ENCODE measurements at regions not wholly inside any gene's neighbourhood (a gene's known extent, or its start where the extent isn't known, plus 50 kb on each side); places are given as distances from the start of the nearest gene placed in this dataset.

DNA sequence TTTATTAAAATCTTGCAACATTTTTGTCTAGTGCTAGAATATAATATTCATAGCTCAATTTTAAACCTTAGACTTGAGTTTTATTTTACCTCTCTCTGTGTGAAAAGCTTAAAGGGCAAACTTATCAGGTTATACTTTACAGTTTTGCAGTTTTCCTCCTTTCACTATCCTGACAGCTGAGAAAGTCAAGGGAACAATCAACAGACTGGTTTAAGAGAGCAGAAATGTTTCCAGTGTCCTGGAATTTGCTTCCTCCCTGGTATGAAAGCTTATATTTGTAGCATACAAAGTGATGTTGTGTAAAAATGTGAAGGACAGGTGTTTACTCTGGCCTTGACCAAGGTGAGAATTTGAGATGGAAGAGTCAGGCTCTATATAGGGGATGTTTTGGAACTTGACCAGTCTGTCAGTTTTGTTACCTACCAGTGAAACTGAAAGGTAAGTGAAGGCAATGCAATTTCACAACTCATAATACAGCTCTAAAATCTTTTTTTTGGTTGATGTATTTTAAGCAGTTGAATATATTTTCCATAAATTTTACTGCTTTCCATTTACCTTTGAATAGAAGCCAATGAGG is 64.6 kb downstream of the FHIP1A start:
- H3K27me3 Mint-ChIP-seq (ENCODE audit: insufficient read depth, unreplicated experiment): no peaks in the 10 kb centered on the region
- POLR2A ChIA-PET: interaction anchor here (0.7 to 1.5 kb wide), 5 partner anchors 10 to 454 kb away, joined by 3 to 8 read pairs (median 3); no protein-coding TSS in a partner anchor

DNA sequence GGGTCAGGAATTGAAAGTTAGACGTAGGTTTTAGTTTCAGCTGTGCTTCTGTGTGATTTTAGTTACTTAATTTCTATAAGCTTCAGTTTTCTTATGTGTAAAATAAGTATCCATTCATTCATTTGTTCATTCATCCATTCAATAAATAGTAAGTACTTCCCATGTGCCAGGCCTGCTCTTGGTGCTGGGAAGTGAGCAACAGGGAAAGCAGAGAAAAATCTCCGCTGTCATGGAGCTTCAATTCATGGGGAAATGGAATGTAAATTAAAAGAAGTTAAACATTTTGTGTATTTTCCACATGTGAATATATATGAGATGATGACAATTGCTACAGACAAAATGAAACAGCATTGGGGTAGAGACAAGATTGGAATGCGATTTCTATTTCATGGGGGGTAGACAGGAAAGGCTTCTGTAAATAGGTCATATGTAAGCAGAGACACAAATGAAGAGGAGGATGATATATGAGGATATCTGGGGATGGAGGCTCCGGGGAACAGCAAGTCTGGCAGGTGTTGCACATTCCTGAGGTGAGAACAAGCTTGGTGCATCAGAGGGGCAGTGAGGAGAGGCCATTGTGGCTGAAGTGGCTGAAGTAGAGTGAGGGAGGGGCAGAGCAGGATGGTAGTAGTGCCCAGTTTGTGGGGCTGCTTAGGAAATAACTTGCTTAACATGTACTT is 66.2 kb downstream of the FHIP1A start:
- intact Hi-C loops (cut with micrococcal nuclease): no loop called here
- DNase-seq (ENCODE audit: unreplicated experiment): no peak

More for the DNA sequence above, 64.6 kb downstream of the FHIP1A start:
- Mint-ChIP-seq H3K27ac (ENCODE audit: low read depth, unreplicated experiment) (no peak overlapping the region), H3K4me3 (ENCODE audit: unreplicated experiment) (no peak overlapping the region), H3K4me1 (ENCODE audit: insufficient read depth, unreplicated experiment) (peaks cover 42% of the 10 kb centered on the region), H3K9me3 (ENCODE audit: unreplicated experiment) (no peaks in the 10 kb centered on the region), H3K36me3 (ENCODE audit: insufficient read depth, unreplicated experiment) (no peaks in the 10 kb centered on the region)
- BruUV-seq (replicated peaks): no TSS peak
- TF ChIP-seq, protein P1, sequence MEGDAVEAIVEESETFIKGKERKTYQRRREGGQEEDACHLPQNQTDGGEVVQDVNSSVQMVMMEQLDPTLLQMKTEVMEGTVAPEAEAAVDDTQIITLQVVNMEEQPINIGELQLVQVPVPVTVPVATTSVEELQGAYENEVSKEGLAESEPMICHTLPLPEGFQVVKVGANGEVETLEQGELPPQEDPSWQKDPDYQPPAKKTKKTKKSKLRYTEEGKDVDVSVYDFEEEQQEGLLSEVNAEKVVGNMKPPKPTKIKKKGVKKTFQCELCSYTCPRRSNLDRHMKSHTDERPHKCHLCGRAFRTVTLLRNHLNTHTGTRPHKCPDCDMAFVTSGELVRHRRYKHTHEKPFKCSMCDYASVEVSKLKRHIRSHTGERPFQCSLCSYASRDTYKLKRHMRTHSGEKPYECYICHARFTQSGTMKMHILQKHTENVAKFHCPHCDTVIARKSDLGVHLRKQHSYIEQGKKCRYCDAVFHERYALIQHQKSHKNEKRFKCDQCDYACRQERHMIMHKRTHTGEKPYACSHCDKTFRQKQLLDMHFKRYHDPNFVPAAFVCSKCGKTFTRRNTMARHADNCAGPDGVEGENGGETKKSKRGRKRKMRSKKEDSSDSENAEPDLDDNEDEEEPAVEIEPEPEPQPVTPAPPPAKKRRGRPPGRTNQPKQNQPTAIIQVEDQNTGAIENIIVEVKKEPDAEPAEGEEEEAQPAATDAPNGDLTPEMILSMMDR (IDR thresholded peaks at IDR 0.05; ENCODE audit: unreplicated experiment): no peak
- CTCF ChIA-PET: no interaction called here
- no peak for DNase-seq (ENCODE audit: unreplicated experiment)
- intact Hi-C loops (cut with micrococcal nuclease): no loop called here

DNA sequence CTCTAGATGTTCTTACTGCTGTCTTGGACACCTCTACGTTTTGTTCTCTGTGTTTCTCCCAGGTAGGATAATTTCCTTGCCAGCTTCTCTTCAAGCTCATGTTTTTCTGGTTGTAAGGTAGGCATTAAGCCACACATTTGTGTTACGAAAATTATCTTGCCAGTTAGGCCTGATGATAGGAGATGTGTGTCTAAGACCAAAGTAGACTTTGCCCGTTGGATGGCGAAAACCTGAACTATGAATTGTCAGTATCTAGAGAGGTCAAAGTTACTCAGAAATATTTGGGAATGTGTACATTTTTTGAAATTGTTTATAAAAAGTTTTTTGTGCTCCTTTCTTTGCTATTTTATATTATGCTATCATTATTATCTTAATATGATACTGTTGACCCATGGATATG is 72.8 kb downstream of the FHIP1A start:
- peaks cover 9% of the 10 kb centered on the region for H3K36me3 Mint-ChIP-seq (ENCODE audit: insufficient read depth, unreplicated experiment)
- TF ChIP-seq, protein P1 (IDR thresholded peaks at IDR 0.05; ENCODE audit: unreplicated experiment): no peak
- H3K27ac Mint-ChIP-seq (ENCODE audit: low read depth, unreplicated experiment): no peak overlapping the region
- ChIA-PET POLR2A (interaction anchor here (0.7 kb wide), 1 partner anchor 59 kb away, joined by 3 read pairs; no protein-coding TSS in a partner anchor), CTCF (no interaction called here)
- no peak for DNase-seq (ENCODE audit: unreplicated experiment)
- intact Hi-C loops (cut with micrococcal nuclease): no loop called here
- H3K27me3 Mint-ChIP-seq (ENCODE audit: insufficient read depth, unreplicated experiment): no peaks in the 10 kb centered on the region
- no peak overlapping the region for H3K4me3 Mint-ChIP-seq (ENCODE audit: unreplicated experiment)
- H3K4me1 Mint-ChIP-seq (ENCODE audit: insufficient read depth, unreplicated experiment): peaks cover 10% of the 10 kb centered on the region
- H3K9me3 Mint-ChIP-seq (ENCODE audit: unreplicated experiment): no peaks in the 10 kb centered on the region
- no TSS peak for BruUV-seq (replicated peaks)

More for the DNA sequence above, 66.2 kb downstream of the FHIP1A start:
- Mint-ChIP-seq H3K27me3 (ENCODE audit: insufficient read depth, unreplicated experiment) (no peaks in the 10 kb centered on the region), H3K4me3 (ENCODE audit: unreplicated experiment) (no peak overlapping the region), H3K36me3 (ENCODE audit: insufficient read depth, unreplicated experiment) (no peaks in the 10 kb centered on the region), H3K9me3 (ENCODE audit: unreplicated experiment) (no peaks in the 10 kb centered on the region), H3K27ac (ENCODE audit: low read depth, unreplicated experiment) (no peak overlapping the region), H3K4me1 (ENCODE audit: insufficient read depth, unreplicated experiment) (peaks cover 27% of the 10 kb centered on the region)
- ChIA-PET CTCF (interaction anchor here (1.1 kb wide), 1 partner anchor 14 kb away, joined by 3 read pairs; no protein-coding TSS in a partner anchor), POLR2A (interaction anchor here (0.7 to 1.0 kb wide), 2 partner anchors 9 to 45 kb away, joined by 3 read pairs; no protein-coding TSS in a partner anchor)
- no TSS peak for BruUV-seq (replicated peaks)
- TF ChIP-seq, protein P1 (IDR thresholded peaks at IDR 0.05; ENCODE audit: unreplicated experiment): no peak

DNA sequence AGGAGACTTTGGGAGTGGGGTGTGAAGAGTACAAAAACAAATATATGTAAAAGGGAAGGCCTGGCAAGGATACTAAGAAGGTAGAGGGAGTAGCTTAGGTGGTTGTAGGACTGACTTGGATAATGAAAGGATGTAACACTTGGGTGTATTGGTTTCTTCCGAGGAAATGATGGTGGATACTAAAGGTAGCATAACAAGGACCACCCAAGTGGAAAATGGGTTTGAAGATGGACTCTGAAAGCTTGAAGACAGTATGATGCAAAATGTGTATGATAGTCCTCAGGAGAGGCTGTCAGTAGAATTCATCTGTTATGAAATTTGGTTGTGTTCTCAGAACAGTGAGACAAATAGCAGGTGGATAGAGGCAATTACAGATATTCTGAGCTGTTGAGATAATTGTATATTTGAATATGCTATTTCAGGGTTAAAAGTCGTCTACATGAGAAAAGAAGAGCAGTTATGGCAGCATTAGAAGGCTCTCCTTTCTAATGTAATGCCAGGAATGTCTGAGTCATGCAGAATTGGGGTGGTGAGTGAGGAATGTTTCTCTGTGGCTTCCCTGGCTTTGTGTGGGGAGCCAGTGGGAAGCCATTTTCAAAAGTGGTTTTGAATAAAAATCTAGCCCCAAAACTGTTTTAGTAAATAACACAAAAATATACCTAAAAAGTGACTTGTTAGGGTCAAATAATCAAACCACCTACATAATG is 75.6 kb downstream of the FHIP1A start:
- no peaks in the 10 kb centered on the region for H3K9me3 Mint-ChIP-seq (ENCODE audit: unreplicated experiment)
- TF ChIP-seq, protein P1 (IDR thresholded peaks at IDR 0.05; ENCODE audit: unreplicated experiment): no peak
- peaks cover 22% of the 10 kb centered on the region for H3K36me3 Mint-ChIP-seq (ENCODE audit: insufficient read depth, unreplicated experiment)
- ChIA-PET POLR2A (interaction anchor here (0.6 to 2.4 kb wide), 8 partner anchors 9 to 76 kb away, joined by 3 to 13 read pairs (median 4); partner anchors contain the start of gene FHIP1A), CTCF (interaction anchor here (0.6 to 0.9 kb wide), 2 partner anchors 12 to 59 kb away, joined by 3 to 4 read pairs; no protein-coding TSS in a partner anchor)
- H3K27me3 Mint-ChIP-seq (ENCODE audit: insufficient read depth, unreplicated experiment): no peaks in the 10 kb centered on the region
- intact Hi-C loops (cut with micrococcal nuclease): no loop called here
- peak; percentile 84 for DNase-seq (ENCODE audit: unreplicated experiment)
- H3K4me1 Mint-ChIP-seq (ENCODE audit: insufficient read depth, unreplicated experiment): peaks cover 20% of the 10 kb centered on the region
- H3K4me3 Mint-ChIP-seq (ENCODE audit: unreplicated experiment): no peak overlapping the region
- H3K27ac Mint-ChIP-seq (ENCODE audit: low read depth, unreplicated experiment): peak overlapping the region; percentile 34
- BruUV-seq (replicated peaks): no TSS peak

Data from MCF 10A (cell line).